Subcutaneous abdominal adipose tissue (tissue), 5 donors: ENCODE measurements at regions not wholly inside any gene's neighbourhood (a gene's known extent, or its start where the extent isn't known, plus 50 kb on each side); places are given as distances from the start of the nearest gene placed in this dataset.

Source experiments
- H3K27ac ChIP-seq: one replicate; pipeline ENCODE4 v1.7.0; 2013; ENCODE audit warnings: low read depth, mild to moderate bottlenecking, inconsistent platforms, low read length, moderate library complexity
- H3K27me3 ChIP-seq, 5 donors: one replicate each; pipeline ENCODE4 v1.7.0; 2013; ENCODE audit warnings: low read length in 5 of 5, inconsistent platforms in 1 of 5; ENCODE audit not compliant: control insufficient read depth in 5 of 5, insufficient read depth in 4 of 5
- H3K36me3 ChIP-seq, 5 donors: one replicate each; pipeline ENCODE4 v1.7.0; 2013; ENCODE audit warnings: low read length in 5 of 5; ENCODE audit not compliant: control insufficient read depth in 5 of 5, insufficient read depth in 5 of 5
- H3K4me1 ChIP-seq, 5 donors: one replicate each; pipeline ENCODE4 v1.7.0; 2013; ENCODE audit warnings: low read length in 5 of 5, mild to moderate bottlenecking in 3 of 5, moderate library complexity in 1 of 5; ENCODE audit not compliant: control insufficient read depth in 5 of 5, insufficient read depth in 5 of 5
- H3K4me3 ChIP-seq, 5 donors: one replicate each; pipeline ENCODE4 v1.7.0; 2013; ENCODE audit warnings: low read length in 5 of 5, low read depth in 1 of 5
- H3K9ac ChIP-seq, 5 donors: one replicate each; pipeline ENCODE4 v1.7.0; 2013; ENCODE audit warnings: low read length in 5 of 5, mild to moderate bottlenecking in 4 of 5, moderate library complexity in 3 of 5
- H3K9me3 ChIP-seq, 5 donors: one replicate each; pipeline ENCODE4 v1.7.0; 2013; ENCODE audit warnings: low read length in 5 of 5; ENCODE audit not compliant: control insufficient read depth in 5 of 5
- donor health status: healthy.
- donor health status: healthy.
- donor health status: healthy.
- donor health status: healthy.
- donor health status: healthy.

GRCh38 chr21:25324666-25325065 lies 282.6 kb downstream of the MRPL39 start:
- no peak overlapping the region for H3K27ac ChIP-seq
- H3K4me3 ChIP-seq = no peak overlapping the region
- no peaks in the 10 kb centered on the region for H3K27me3 ChIP-seq
- no peak overlapping the region for H3K9ac ChIP-seq
- H3K36me3 ChIP-seq = no peaks in the 10 kb centered on the region
- H3K4me1 ChIP-seq = no peaks in the 10 kb centered on the region
- no peaks in the 10 kb centered on the region for H3K9me3 ChIP-seq

GRCh38 chr21:25323356-25323949 lies 283.8 kb downstream of the MRPL39 start:
- no peaks in the 10 kb centered on the region for H3K4me1 ChIP-seq
- H3K27ac ChIP-seq = no peak overlapping the region
- no peaks in the 10 kb centered on the region for H3K27me3 ChIP-seq
- no peak overlapping the region for H3K9ac ChIP-seq
- H3K36me3 ChIP-seq = no peaks in the 10 kb centered on the region
- no peaks in the 10 kb centered on the region for H3K9me3 ChIP-seq
- no peak overlapping the region for H3K4me3 ChIP-seq

GRCh38 chr21:25314247-25314646 lies 293.0 kb downstream of the MRPL39 start:
- no peaks in the 10 kb centered on the region for H3K27me3 ChIP-seq
- H3K4me3 ChIP-seq = no peak overlapping the region

GRCh38 chr21:25313829-25314228 lies 293.5 kb downstream of the MRPL39 start:
- H3K4me3 ChIP-seq = no peak overlapping the region
- H3K4me1 ChIP-seq = peaks cover 0 to 3% (median 0%) of the 10 kb centered on the region in 5 donors
- no peak overlapping the region for H3K9ac ChIP-seq
- H3K36me3 ChIP-seq = no peaks in the 10 kb centered on the region
- peaks cover 0 to 9% (median 5%) of the 10 kb centered on the region in 5 donors for H3K9me3 ChIP-seq
- no peaks in the 10 kb centered on the region for H3K27me3 ChIP-seq
- no peak overlapping the region for H3K27ac ChIP-seq

More at GRCh38 chr21:25314247-25314646, 293.0 kb downstream of the MRPL39 start:
- H3K4me1 ChIP-seq = peaks cover 0 to 3% (median 0%) of the 10 kb centered on the region in 5 donors
- no peaks in the 10 kb centered on the region for H3K36me3 ChIP-seq
- H3K9ac ChIP-seq = no peak overlapping the region
- no peak overlapping the region for H3K27ac ChIP-seq
- peaks cover 0 to 5% (median under 1%) of the 10 kb centered on the region in 5 donors for H3K9me3 ChIP-seq

- no peaks in the 10 kb centered on the region for H3K4me1 ChIP-seq
- H3K36me3 ChIP-seq = no peaks in the 10 kb centered on the region
- no peak overlapping the region for H3K9ac ChIP-seq
- H3K9me3 ChIP-seq = peaks cover 0 to 12% (median 8%) of the 10 kb centered on the region in 5 donors
- no peak overlapping the region for H3K4me3 ChIP-seq
- no peaks in the 10 kb centered on the region for H3K27me3 ChIP-seq
- H3K27ac ChIP-seq = no peak overlapping the region
These were observed 299.8 kb downstream of the MRPL39 start for GRCh38 chr21:25307489-25307888.

GRCh38 chr21:25304611-25305010 lies 302.7 kb downstream of the MRPL39 start:
- no peaks in the 10 kb centered on the region for H3K4me1 ChIP-seq
- peaks cover 0 to 10% (median 8%) of the 10 kb centered on the region in 5 donors for H3K9me3 ChIP-seq
- no peaks in the 10 kb centered on the region for H3K27me3 ChIP-seq
- H3K9ac ChIP-seq = no peak overlapping the region
- H3K4me3 ChIP-seq = no peak overlapping the region
- no peak overlapping the region for H3K27ac ChIP-seq
- no peaks in the 10 kb centered on the region for H3K36me3 ChIP-seq

- Histone ChIP-seq H3K4me3 (no peak overlapping the region), H3K9ac (no peak overlapping the region), H3K27ac (no peak overlapping the region), H3K4me1 (no peaks in the 10 kb centered on the region), H3K36me3 (no peaks in the 10 kb centered on the region), H3K9me3 (no peaks in the 10 kb centered on the region), H3K27me3 (peaks cover 0 to 2% (median 0%) of the 10 kb centered on the region in 5 donors)
These were observed 306.6 kb downstream of the MRPL39 start for GRCh38 chr21:25300632-25301031.

GRCh38 chr21:25298512-25299491 lies 308.5 kb downstream of the MRPL39 start:
- no peak overlapping the region for H3K4me3 ChIP-seq
- H3K4me1 ChIP-seq = no peaks in the 10 kb centered on the region
- H3K27ac ChIP-seq = no peak overlapping the region
- H3K36me3 ChIP-seq = no peaks in the 10 kb centered on the region
- H3K9me3 ChIP-seq = no peaks in the 10 kb centered on the region
- no peak overlapping the region for H3K9ac ChIP-seq
- H3K27me3 ChIP-seq = peaks cover 0 to 2% (median 0%) of the 10 kb centered on the region in 5 donors

- Histone ChIP-seq H3K4me1 (no peaks in the 10 kb centered on the region), H3K27ac (no peak overlapping the region), H3K36me3 (no peaks in the 10 kb centered on the region), H3K9me3 (no peaks in the 10 kb centered on the region), H3K27me3 (peaks cover 0 to 2% (median 0%) of the 10 kb centered on the region in 5 donors), H3K4me3 (no peak overlapping the region), H3K9ac (no peak overlapping the region)
These were observed 310.2 kb downstream of the MRPL39 start for GRCh38 chr21:25297117-25297516.

GRCh38 chr21:25296252-25296651 lies 311.0 kb downstream of the MRPL39 start:
- Histone ChIP-seq H3K4me1 (no peaks in the 10 kb centered on the region), H3K27ac (no peak overlapping the region), H3K9ac (no peak overlapping the region), H3K4me3 (no peak overlapping the region), H3K27me3 (peaks cover 0 to 2% (median 0%) of the 10 kb centered on the region in 5 donors), H3K9me3 (no peaks in the 10 kb centered on the region), H3K36me3 (no peaks in the 10 kb centered on the region)
